Ovary (tissue), 7 donors: ENCODE measurements at regions not wholly inside any gene's neighbourhood (a gene's known extent, or its start where the extent isn't known, plus 50 kb on each side); places are given as distances from the start of the nearest gene placed in this dataset.

Experiments used
- DNase-seq, 5 donors: peaks; one replicate each; pipeline ENCODE4 v3.0.0-alpha.2; 2019 to 2020
- H3K27ac ChIP-seq, 2 donors: fragments of 200-600 bp; one replicate each; pipeline versions ENCODE4 v1.5.1 to v1.8.0; 2019 to 2022
- H3K27me3 ChIP-seq: fragments of 200-600 bp; one replicate; pipeline ENCODE4 v1.8.0; 2022
- H3K36me3 ChIP-seq: fragments of 200-600 bp; sonication (generic); one replicate; pipeline ENCODE4 v1.5.1; 2019
- H3K4me1 ChIP-seq: one replicate; pipeline ENCODE4 v1.8.1; 2013; ENCODE audit warnings: mild to moderate bottlenecking, moderate library complexity; ENCODE audit not compliant: insufficient read depth
- H3K4me3 ChIP-seq: fragments of 200-600 bp; sonication (generic); one replicate; pipeline ENCODE4 v1.5.1; 2017
- H3K9me3 ChIP-seq, 2 donors: fragments of 200-600 bp in 1 of 2; sonication (generic) in 1 of 2; one replicate each; pipeline versions ENCODE4 v1.5.1 to v1.8.1; 2013 to 2019; ENCODE audit warnings: mild to moderate bottlenecking in 1 of 2, moderate library complexity in 1 of 2
- EP300 ChIP-seq: sonication (generic); formaldehyde crosslinking; IDR thresholded peaks from one replicate; pipeline ENCODE4 v1.6.1; 2017; ENCODE audit warnings: antibody characterized with exemption
- POLR2A ChIP-seq: fragments of 450-650 bp; IDR thresholded peaks from one replicate; pipeline ENCODE4 v1.6.1; 2017; ENCODE audit warnings: antibody characterized with exemption, mild to moderate bottlenecking, moderate library complexity
- WGBS, 3 donors: extraction: QIAGEN DNeasy Blood & Tissue Kit in 1 of 3; methylation state at CpG; one replicate each; pipeline versions ENCODE4 v1.1.5 to v1.1.7; 2013 to 2017; 5-methylcytosine and 5-hydroxymethylcytosine counted together
- intact Hi-C, 4 donors: fragments of 100-400 bp; cut with DNase I; formaldehyde crosslinking; loops; one replicate each; pipeline versions ENCODE4 v1.11.0 to v1.15.1; 2022 to 2023
- TF ChIP-seq, protein P1 (sequence below), 3 donors: fragments of 450-650 bp in 2 of 3; fragments of 200-600 bp in 1 of 3; IDR thresholded peaks; one replicate each; pipeline versions ENCODE4 v1.5.1 to v1.8.0; 2016 to 2022; ENCODE audit warnings: antibody characterized with exemption in 3 of 3, mild to moderate bottlenecking in 1 of 3
- donor health status: DM: no; HTN: no; CAD: no; lungs with moderate emphysema.
- donor health status: DM: no; HTN: no; CAD: no.
- donor health status: Bipolar disorder and iron deficiency.
- donor health status: DM: no; HTN: no; CAD: no.
- donor health status: DM: yes; HTN: yes; CAD: no.

DNA sequence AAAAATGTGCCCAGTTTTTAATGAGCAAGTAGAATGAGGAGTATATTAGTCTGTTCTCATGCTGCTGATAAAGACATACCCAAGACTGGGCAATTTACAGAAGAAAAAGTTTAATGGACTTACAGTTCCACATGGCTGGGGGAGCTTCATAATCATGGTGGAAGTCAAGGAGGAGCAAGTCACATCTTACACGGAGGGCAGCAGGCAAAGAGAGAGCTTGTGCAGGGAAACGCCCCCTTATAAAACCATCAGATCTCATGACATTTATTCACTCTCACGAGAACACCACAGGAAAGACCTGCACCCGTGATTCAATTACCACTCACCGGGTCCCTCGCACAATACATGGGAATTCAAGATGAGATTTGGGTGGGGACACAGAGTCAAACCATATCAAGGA, 111.7 kb upstream of the CNTN6 start:
- Histone ChIP-seq H3K27ac (no peak overlapping the region), H3K27me3 (no peaks in the 10 kb centered on the region), H3K36me3 (no peaks in the 10 kb centered on the region), H3K4me1 (no peaks in the 10 kb centered on the region), H3K9me3 (peaks cover 0 to 3% of the 10 kb centered on the region in 2 donors), H3K4me3 (no peak overlapping the region)
- no peak for TF ChIP-seq POLR2A
- no peak for TF ChIP-seq EP300
- TF ChIP-seq, protein P1, sequence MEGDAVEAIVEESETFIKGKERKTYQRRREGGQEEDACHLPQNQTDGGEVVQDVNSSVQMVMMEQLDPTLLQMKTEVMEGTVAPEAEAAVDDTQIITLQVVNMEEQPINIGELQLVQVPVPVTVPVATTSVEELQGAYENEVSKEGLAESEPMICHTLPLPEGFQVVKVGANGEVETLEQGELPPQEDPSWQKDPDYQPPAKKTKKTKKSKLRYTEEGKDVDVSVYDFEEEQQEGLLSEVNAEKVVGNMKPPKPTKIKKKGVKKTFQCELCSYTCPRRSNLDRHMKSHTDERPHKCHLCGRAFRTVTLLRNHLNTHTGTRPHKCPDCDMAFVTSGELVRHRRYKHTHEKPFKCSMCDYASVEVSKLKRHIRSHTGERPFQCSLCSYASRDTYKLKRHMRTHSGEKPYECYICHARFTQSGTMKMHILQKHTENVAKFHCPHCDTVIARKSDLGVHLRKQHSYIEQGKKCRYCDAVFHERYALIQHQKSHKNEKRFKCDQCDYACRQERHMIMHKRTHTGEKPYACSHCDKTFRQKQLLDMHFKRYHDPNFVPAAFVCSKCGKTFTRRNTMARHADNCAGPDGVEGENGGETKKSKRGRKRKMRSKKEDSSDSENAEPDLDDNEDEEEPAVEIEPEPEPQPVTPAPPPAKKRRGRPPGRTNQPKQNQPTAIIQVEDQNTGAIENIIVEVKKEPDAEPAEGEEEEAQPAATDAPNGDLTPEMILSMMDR (IDR thresholded peaks at IDR 0.05), result no peak
- intact Hi-C loops, result no loop called here
- no peak for DNase-seq
- 89 to 92% (median 90%) methylated on average over 6 of the region's 6 CpGs for WGBS, 3 donors

DNA sequence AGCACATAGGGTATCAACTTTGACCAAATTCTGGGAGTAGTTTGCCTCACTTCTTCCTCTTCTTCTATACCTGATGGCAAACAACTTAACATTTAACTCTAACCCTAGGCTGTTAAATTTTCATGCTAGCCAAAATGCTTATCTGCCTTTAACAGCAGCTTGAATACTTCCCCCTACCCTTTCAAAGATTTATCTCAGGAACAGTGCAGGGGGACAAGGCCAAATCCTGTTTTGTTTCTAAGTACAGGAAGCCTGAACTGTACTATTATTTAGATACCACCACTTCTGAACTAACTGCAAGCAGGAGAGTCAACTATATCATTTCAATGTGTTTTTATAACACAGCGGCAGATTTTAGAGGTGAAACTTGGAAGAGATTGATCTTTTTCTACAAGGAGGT, 104.0 kb upstream of the CNTN6 start:
- Histone ChIP-seq H3K36me3 (no peaks in the 10 kb centered on the region), H3K4me1 (no peaks in the 10 kb centered on the region), H3K9me3 (no peaks in the 10 kb centered on the region), H3K27ac (no peak overlapping the region), H3K4me3 (no peak overlapping the region), H3K27me3 (no peaks in the 10 kb centered on the region)
- intact Hi-C loops, result no loop called here
- WGBS, 3 donors, result 70 to 80% (median 77%) methylated on average over 1 of the region's 1 CpG
- DNase-seq, result no peak
- TF ChIP-seq POLR2A (no peak), EP300 (no peak)
- TF ChIP-seq, protein P1 (IDR thresholded peaks at IDR 0.05), result no peak

DNA sequence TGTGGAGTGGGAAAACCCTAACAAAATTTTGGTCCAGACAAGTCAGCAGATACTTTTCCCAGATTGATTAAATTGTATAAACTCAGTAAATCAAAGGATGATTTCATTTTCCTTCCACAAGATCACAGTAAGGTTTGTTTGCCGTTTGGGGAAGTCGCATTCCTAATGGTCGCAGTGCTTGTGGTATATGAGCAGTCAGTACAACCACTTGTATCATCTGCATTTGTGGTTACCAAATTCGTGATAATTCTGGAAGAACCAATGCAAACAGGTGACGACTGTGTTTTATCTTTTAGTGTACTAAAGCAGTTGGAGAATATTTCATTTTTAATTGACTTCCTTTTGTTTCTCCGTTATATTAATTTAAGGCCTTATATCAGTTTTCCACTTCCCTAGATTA, 100.0 kb upstream of the CNTN6 start:
- Histone ChIP-seq H3K4me1 (no peaks in the 10 kb centered on the region), H3K27me3 (no peaks in the 10 kb centered on the region), H3K27ac (no peak overlapping the region), H3K4me3 (no peak overlapping the region), H3K9me3 (no peaks in the 10 kb centered on the region), H3K36me3 (no peaks in the 10 kb centered on the region)
- no peak for TF ChIP-seq EP300
- TF ChIP-seq POLR2A, result no peak
- TF ChIP-seq, protein P1 (IDR thresholded peaks at IDR 0.05), result no peak
- intact Hi-C loops, result no loop called here
- DNase-seq, result no peak
- WGBS, 3 donors, result 53 to 64% (median 55%) methylated on average over 6 of the region's 6 CpGs

DNA sequence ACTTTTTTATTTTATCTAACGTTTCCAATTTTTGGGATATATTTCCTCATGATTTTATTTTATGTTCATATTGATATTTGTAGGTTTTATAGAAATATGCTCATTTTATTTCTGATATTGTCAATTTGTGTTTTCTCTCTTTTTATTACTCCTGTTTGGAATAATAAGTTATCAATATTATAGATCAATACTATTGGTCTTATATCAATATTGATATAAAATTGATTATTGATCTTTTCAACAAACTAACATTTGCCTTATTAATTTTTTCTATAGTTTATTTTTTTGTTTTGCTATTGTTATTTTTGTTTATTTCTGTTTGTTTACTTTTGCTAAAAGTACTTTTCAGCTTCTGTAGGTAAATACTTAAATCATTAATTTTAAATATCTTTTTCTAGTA, 90.8 kb upstream of the CNTN6 start:
- no peaks in the 10 kb centered on the region for H3K9me3 ChIP-seq
- 75 to 82% (median 77%) methylated on average over 1 of the region's 1 CpG for WGBS, 3 donors
- intact Hi-C loops, result no loop called here

More for the DNA sequence above, 90.8 kb upstream of the CNTN6 start:
- no peak for TF ChIP-seq POLR2A
- TF ChIP-seq, protein P1 (IDR thresholded peaks at IDR 0.05), result no peak
- TF ChIP-seq EP300, result no peak
- no peak for DNase-seq
- H3K4me1 ChIP-seq, result no peaks in the 10 kb centered on the region
- H3K27me3 ChIP-seq, result no peaks in the 10 kb centered on the region
- no peak overlapping the region for H3K4me3 ChIP-seq
- H3K27ac ChIP-seq, result no peak overlapping the region
- H3K36me3 ChIP-seq, result no peaks in the 10 kb centered on the region
